GM18499 (cell line): ENCODE measurements at regions not wholly inside any gene's neighbourhood (a gene's known extent, or its start where the extent isn't known, plus 50 kb on each side); places are given as distances from the start of the nearest gene placed in this dataset.
"Not testable (repeated sequence)": the region's sequence is repeated elsewhere in the genome, so short reads cannot be mapped to it uniquely, and the experiment has no call there.

ENCODE experiments used
- ATAC-seq: cut with Tn5 transposase; IDR thresholded peaks from one replicate; pipeline ENCODE4 v1.9.1; 2021; ENCODE audit warnings: moderate number of reproducible peaks; ENCODE audit not compliant: insufficient read depth, unreplicated experiment

- no peak for ATAC-seq
These were observed 197.2 kb downstream of the GRXCR1 start for GRCh38 chr4:43089730-43090129.

GRCh38 chr4:43103048-43103447, 210.5 kb downstream of the GRXCR1 start:
- no peak for ATAC-seq

GRCh38 chr4:43112139-43112538, 219.6 kb downstream of the GRXCR1 start:
- no peak for ATAC-seq

- ATAC-seq: no peak
These were observed 220.7 kb downstream of the GRXCR1 start for GRCh38 chr4:43113196-43113595.

- no peak for ATAC-seq
These were observed 234.1 kb downstream of the GRXCR1 start for GRCh38 chr4:43126595-43126994.

GRCh38 chr4:43130228-43131021, 237.9 kb downstream of the GRXCR1 start:
- no peak for ATAC-seq

GRCh38 chr4:43132010-43132582, 239.6 kb downstream of the GRXCR1 start:
- peak; percentile 65 for ATAC-seq

- no peak for ATAC-seq
These were observed 241.1 kb downstream of the GRXCR1 start for GRCh38 chr4:43133566-43133965.

GRCh38 chr4:43136752-43137151, 244.2 kb downstream of the GRXCR1 start:
- no peak for ATAC-seq

GRCh38 chr4:43146198-43146597, 253.7 kb downstream of the GRXCR1 start:
- ATAC-seq: no peak

GRCh38 chr4:43148481-43148880, 256.0 kb downstream of the GRXCR1 start:
- ATAC-seq: no peak

- no peak for ATAC-seq
These were observed 270.7 kb downstream of the GRXCR1 start for GRCh38 chr4:43163101-43163792.

GRCh38 chr4:43189741-43190140, 297.2 kb downstream of the GRXCR1 start:
- no peak for ATAC-seq

GRCh38 chr4:43212576-43212975, 320.1 kb downstream of the GRXCR1 start:
- not testable (repeated sequence) for ATAC-seq

GRCh38 chr4:43223820-43224219, 331.3 kb downstream of the GRXCR1 start:
- no peak for ATAC-seq

- no peak for ATAC-seq
These were observed 332.0 kb downstream of the GRXCR1 start for GRCh38 chr4:43224559-43224958.

GRCh38 chr4:43233321-43233720, 340.8 kb downstream of the GRXCR1 start:
- no peak for ATAC-seq

- ATAC-seq: no peak
These were observed 342.3 kb downstream of the GRXCR1 start for GRCh38 chr4:43234626-43235415.

- ATAC-seq: no peak
These were observed 345.5 kb downstream of the GRXCR1 start for GRCh38 chr4:43238008-43238407.

- ATAC-seq: no peak
These were observed 346.1 kb downstream of the GRXCR1 start for GRCh38 chr4:43238585-43238984.

- ATAC-seq: no peak
These were observed 348.6 kb downstream of the GRXCR1 start for GRCh38 chr4:43241104-43241503.
